ENCODE measurements at regions not wholly inside any gene's neighbourhood (a gene's known extent, or its start where the extent isn't known, plus 50 kb on each side); places are given as distances from the start of the nearest gene placed in this dataset.
"Not testable (repeated sequence)": the region's sequence is repeated elsewhere in the genome, so short reads cannot be mapped to it uniquely, and the experiment has no call there.

GRCh38 chr7:32816409-32816948, 75.1 kb downstream of the KBTBD2 start:
- DNase-seq (ENCODE audit: low spot score) = not testable (repeated sequence)

DNA sequence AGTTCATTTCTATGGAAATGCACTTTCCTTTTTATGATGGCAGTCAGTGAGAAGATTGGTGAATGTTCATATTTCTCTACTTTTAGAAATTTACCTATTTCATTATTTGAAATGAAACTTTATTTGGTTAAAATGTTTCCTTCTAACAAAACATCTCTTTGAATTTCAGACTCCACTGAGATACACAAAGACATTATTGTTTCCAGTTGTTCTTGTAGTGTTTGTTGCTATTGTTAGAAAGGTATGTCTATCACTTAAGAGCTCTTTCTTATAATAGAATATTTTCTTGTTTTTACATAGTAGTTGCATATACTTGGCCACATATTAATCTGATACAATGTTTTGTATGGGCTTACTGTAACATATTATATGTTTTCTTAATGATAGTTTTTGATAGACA, 76.8 kb downstream of the KBTBD2 start:
- not testable (repeated sequence) for DNase-seq (ENCODE audit: low spot score)

GRCh38 chr7:32809871-32810270, 81.7 kb downstream of the KBTBD2 start:
- DNase-seq (ENCODE audit: low spot score) = no peak

DNA sequence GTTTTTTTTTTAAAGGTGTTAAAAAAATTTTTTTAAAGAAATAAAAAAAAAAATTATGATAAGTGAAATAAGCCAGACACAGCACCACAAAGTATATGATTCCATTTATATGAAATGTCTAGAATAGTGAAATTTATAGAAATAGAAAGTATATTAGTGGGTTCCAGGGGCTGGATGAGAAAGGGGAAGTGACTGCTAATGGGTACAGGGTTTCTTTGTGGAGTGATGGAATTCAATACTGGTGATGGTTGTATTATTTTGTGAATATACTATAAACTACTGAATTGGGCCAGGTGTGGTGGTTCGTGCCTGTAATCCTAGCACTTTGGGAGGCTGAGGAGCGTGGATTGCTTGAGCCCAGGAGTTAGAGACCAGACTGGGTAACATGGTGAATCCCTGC, 82.2 kb downstream of the KBTBD2 start:
- no peak for DNase-seq (ENCODE audit: low spot score)

GRCh38 chr7:32803406-32804141, 88.0 kb downstream of the KBTBD2 start:
- no peak for DNase-seq (ENCODE audit: low spot score)

DNA sequence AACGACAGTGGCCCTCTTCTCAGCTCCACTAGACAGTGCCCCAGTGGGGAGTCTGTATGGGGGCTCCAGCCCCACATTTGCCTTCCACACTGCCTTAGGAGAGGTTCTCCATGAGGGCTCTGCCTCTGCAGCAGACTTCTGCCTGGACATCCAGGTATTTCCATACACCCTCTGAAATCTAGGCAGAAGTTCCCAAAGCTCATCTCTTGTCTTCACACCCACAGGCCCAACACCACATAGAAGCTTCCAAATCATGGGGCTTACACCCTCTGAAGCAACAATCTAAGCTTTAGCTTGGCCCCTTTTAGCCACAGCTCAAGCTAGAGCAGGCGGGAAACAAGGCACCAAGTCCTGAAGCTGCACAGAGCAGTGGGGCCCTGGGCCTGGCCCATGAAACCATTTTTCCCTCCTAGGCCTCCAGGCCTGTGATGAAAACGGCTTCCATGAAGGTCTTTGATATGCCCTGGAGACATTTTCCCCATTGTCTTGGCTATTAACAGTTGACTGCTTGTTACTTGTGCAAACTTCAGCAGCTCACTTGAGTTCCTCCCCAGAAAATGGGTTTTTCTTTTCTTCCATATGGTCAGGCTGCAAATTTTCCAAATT, 89.2 kb downstream of the KBTBD2 start:
- no peak for DNase-seq (ENCODE audit: low spot score)

DNA sequence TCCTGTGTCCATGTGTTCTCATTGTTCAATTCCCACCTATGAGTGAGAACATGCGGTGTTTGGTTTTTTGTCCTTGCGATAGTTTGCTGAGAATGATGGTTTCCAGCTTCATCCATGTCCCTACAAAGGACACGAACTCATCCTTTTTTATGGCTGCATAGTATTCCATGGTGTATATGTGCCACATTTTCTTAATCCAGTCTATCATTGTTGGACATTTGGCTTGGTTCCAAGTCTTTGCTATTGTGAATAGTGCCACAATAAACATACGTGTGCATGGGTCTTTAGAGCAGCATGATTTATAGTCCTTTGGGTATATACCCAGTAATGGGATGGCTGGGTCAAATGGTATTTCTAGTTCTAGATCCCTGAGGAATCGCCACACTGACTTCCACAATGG, 98.5 kb downstream of the KBTBD2 start:
- not testable (repeated sequence) for DNase-seq (ENCODE audit: low spot score)

DNA sequence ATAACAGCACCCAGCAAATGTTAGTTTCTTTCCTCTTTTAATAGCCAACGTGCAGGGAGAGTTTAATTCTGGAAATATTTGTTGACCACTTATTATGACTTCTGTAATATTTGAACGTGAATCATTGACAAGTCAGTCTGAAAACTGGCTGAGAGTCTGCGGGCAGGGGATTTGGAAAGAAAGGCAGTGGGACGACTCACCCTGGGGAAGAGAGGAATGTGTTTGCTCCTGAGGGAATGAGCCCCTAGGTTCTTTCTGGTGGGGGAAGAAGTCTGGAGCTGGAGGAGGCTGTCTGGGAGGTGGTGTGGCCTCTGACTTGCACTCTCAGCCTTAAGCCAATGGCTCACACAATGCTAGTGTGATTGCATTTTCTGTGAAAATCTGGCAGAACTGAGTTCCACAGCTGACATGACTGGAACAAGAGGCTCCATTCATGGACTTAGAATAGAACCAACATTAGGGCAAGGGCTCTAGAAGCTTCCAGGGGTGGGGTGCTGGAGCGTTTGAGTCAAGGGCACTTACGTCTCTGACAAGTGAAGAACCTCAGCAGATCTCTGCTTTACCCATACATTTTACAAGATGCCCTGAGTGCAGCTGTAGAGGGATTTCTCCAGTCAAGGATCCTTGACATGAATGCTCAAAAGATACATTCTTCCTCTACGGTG, 100.7 kb downstream of the KBTBD2 start:
- not testable (repeated sequence) for DNase-seq (ENCODE audit: low spot score)

- not testable (repeated sequence) for DNase-seq (ENCODE audit: low spot score)
Observed at GRCh38 chr7:32789266-32789665, 102.3 kb downstream of the KBTBD2 start.

- not testable (repeated sequence) for DNase-seq (ENCODE audit: low spot score)
Observed at GRCh38 chr7:32788174-32788573, 103.4 kb downstream of the KBTBD2 start.

DNA sequence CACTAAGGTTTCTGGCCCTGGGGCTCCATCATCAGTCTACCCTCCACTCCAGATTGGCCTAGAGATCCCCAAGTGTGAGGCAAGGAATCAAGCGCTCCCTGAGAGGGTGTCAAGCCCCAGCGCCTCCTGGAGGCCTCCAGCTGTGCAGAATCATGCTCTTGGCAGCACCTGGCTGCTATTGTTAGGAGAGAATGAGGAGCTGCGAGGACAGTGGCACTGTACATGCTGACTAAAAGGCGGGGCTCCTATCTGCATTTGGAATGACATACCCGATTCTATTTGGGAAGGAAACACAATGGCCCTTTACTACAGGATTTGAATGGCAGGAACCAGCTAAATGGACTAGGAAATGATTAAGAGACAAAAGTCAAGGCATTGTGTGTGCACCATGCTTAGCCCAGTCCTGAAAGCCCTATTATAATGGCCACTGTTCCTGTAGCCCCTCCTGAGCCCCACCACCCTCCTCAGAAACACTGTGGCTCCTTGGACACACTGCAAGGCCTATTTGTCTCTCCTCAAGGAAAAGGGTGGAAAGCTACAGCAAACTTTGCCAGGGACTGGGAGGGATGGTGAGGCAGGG, 106.1 kb downstream of the KBTBD2 start:
- DNase-seq (ENCODE audit: low spot score) = not testable (repeated sequence)

- not testable (repeated sequence) for DNase-seq (ENCODE audit: low spot score)
Observed at GRCh38 chr7:32779895-32780294, 111.7 kb downstream of the KBTBD2 start.

DNA sequence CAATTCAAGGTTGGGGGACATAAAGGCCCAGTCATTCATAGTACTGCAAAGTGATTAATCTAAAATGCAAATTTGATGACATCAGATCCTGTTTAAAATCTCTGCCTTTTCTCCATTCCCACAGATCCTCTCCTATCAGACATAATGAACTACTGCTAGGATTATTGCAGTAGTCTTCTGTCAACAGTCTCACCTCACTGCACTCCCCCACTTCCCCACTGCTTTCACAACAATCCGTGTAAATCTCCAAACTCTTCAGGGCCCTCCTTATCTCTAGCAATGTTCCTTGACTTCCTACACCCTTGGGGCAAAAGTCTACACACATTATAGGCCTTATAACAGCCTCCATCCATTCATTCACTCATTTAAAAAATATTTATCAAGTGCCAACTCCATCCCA, 112.4 kb downstream of the KBTBD2 start:
- DNase-seq (ENCODE audit: low spot score) = no peak

DNA sequence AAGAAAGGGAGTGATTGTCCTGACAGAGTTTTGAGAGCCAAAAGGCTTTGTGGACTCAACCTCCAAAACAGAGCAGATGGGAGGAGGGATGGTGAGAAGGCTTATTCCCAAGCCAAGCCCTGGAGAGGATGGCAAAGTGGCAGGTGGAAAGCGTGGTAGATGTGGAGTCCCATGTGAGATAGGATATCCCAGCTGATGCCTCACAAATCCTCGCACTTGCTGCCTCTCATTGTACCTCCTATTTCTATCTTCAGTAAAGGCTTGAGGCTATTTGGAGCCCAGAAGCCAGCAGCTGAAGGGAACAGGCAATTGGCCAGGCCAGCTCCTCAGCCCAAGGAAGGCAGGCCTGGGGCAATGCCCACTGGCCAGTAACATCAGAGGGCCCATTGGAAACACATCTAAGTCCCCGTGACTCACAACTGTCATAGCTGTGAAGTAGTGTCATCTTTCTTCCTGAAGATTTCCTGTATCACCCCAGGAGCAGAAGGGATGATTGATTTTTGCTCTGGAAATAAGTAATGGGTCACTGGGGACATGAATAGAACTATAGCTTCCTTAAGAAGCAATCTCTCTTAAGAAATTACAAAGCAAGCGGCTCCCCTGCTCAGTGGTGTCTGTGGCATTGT, 114.4 kb downstream of the KBTBD2 start:
- not testable (repeated sequence) for DNase-seq (ENCODE audit: low spot score)

DNA sequence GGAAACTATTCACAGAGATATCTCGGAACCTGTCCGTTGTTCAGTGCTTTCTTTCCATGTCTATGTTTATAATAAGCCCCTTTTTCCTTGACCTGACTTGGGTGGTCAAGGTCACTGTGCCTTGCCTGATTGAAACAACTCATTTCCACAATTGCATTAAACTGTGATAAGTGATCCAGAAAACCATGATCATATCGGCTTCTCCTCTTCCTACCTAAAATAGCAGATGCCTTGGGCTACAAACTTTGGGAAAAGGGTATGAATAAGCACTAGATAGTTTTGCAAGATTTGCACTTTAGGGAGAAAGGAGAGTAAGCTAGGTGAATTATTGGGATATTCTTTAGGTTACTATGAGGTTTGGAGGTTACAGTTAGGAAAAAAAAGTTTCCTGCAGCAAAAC, 115.2 kb downstream of the KBTBD2 start:
- DNase-seq (ENCODE audit: low spot score) = not testable (repeated sequence)

GRCh38 chr7:32775809-32776208, 115.8 kb downstream of the KBTBD2 start:
- not testable (repeated sequence) for DNase-seq (ENCODE audit: low spot score)

DNA sequence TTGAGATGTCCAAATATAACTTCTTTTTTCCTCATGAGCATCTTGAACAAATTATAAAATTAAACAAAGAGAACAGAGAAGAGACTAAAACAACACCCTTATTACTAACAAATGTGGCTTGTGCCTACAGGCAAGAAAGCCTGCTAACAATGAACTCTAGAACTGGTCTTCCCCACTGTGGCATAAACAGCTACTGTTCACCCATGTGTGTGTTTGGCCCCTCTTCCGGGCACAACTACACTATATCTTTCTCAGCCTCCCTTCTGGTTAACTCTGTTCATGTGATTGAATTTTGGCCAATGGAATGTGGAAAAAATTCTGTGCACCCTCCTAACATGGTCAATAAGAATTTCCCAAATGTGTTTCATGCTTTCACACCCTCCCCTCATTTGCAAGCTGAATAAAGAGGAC, 117.0 kb downstream of the KBTBD2 start:
- DNase-seq (ENCODE audit: low spot score) = no peak

DNA sequence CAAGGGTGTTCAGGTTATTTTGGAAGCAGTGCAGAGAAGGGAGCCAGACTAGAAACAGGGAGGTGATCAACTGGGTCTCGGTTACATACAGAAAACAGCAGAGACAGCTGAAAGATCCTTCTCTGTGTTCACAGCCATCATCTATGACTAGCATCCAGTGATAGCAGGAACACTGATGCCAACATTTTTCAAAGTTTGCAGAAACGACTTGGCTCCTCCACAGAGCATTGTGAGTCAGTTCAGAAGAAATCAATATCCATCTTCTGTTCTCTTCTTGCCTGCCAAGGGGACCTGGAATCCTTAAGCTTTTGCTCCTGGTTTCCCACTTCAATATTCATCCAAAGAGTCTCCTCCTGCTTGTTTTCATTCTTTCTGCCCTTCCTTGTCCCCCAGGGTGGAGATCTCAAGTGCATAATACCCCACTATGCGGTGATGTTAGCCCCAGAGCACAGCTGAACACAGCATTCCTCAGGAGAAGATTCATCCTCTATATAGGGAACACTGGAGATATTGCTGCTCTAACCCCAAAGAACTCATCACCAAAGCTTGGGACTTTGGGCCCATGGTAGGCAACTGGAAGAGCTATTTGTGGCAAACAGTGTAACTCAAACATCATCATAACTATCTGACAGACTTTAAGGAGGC, 122.6 kb downstream of the KBTBD2 start:
- not testable (repeated sequence) for DNase-seq (ENCODE audit: low spot score)

DNA sequence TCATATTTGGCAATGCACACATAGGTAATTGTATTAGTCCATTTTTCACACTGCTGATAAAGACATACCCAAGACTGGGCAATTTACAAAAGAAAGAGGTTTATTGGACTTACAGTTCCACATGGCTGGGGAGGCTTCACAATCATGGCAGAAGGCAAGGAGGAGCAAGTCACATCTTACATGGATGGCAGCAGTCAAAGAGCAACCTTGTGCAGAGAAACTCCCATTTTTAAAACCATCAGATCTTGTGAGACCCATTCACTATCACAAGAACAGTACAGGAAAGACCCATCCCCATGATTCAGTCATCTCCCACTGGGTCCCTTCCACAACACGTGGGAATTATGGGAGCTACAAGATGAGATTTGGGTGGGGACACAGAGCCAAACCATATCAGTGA, 123.2 kb downstream of the KBTBD2 start:
- DNase-seq (ENCODE audit: low spot score) = not testable (repeated sequence)

- not testable (repeated sequence) for DNase-seq (ENCODE audit: low spot score)
Observed at GRCh38 chr7:32765649-32766251, 125.8 kb downstream of the KBTBD2 start.

All from mesenteric fat pad (tissue), 1 donor.